ENCODE measurements at regions not wholly inside any gene's neighbourhood (a gene's known extent, or its start where the extent isn't known, plus 50 kb on each side); places are given as distances from the start of the nearest gene placed in this dataset.

GRCh38 chr16:5205361-5206040 lies 107.9 kb upstream of the EEF2KMT start:
- TF ChIP-seq CTCF (IDR thresholded peaks at IDR 0.05; ENCODE audit: extremely low read depth in 1 of 2, insufficient read depth in 1 of 2, low read depth in 1 of 2, low read length in 2 of 2), result no peak
- TF ChIP-seq EZH2 (IDR thresholded peaks at IDR 0.05; ENCODE audit: borderline replicate concordance, low read depth, low read length, severe bottlenecking), result no peak
- no peak for TF ChIP-seq POLR2AphosphoS5 (IDR thresholded peaks at IDR 0.05; ENCODE audit: insufficient read depth, low read depth, low read length)
